NCI-H146 treated with DMSO at 0.1 percent for 48 hours (cell line): ENCODE measurements at regions not wholly inside any gene's neighbourhood (a gene's known extent, or its start where the extent isn't known, plus 50 kb on each side); places are given as distances from the start of the nearest gene placed in this dataset.

ENCODE experiments used
- DNase-seq: peaks from one replicate; lab custom pipeline; 2025; ENCODE audit not compliant: unreplicated experiment; lab: John Stamatoyannopoulos, UW

- no peak for DNase-seq
These were observed 356.8 kb upstream of the KIF2A start for GRCh38 chr5:61949054-61949678.

GRCh38 chr5:61949679-61950435 lies 356.1 kb upstream of the KIF2A start:
- no peak for DNase-seq

GRCh38 chr5:61951295-61951694 lies 354.7 kb upstream of the KIF2A start:
- DNase-seq, result no peak

- DNase-seq, result no peak
These were observed 352.1 kb upstream of the KIF2A start for GRCh38 chr5:61953913-61954312.

GRCh38 chr5:61964201-61964600 lies 341.8 kb upstream of the KIF2A start:
- DNase-seq, result no peak

- DNase-seq, result no peak
These were observed 340.9 kb upstream of the KIF2A start for GRCh38 chr5:61965069-61965468.

- no peak for DNase-seq
These were observed 340.5 kb upstream of the KIF2A start for GRCh38 chr5:61965490-61965889.

GRCh38 chr5:61966296-61966955 lies 339.6 kb upstream of the KIF2A start:
- no peak for DNase-seq

- DNase-seq, result no peak
These were observed 339.0 kb upstream of the KIF2A start for GRCh38 chr5:61966997-61967396.

GRCh38 chr5:61967681-61968080 lies 338.3 kb upstream of the KIF2A start:
- no peak for DNase-seq

GRCh38 chr5:61969347-61969746 lies 336.7 kb upstream of the KIF2A start:
- no peak for DNase-seq

- DNase-seq, result no peak
These were observed 336.3 kb upstream of the KIF2A start for GRCh38 chr5:61969755-61970154.

GRCh38 chr5:61970218-61970617 lies 335.8 kb upstream of the KIF2A start:
- DNase-seq, result no peak

- DNase-seq, result no peak
These were observed 331.3 kb upstream of the KIF2A start for GRCh38 chr5:61974680-61975079.

- no peak for DNase-seq
These were observed 324.1 kb upstream of the KIF2A start for GRCh38 chr5:61981886-61982285.

GRCh38 chr5:61991430-61991829 lies 314.6 kb upstream of the KIF2A start:
- no peak for DNase-seq

GRCh38 chr5:61991866-61992265 lies 314.1 kb upstream of the KIF2A start:
- no peak for DNase-seq

GRCh38 chr5:61993295-61993927 lies 312.6 kb upstream of the KIF2A start:
- DNase-seq, result no peak

- DNase-seq, result no peak
These were observed 311.8 kb upstream of the KIF2A start for GRCh38 chr5:61994171-61994570.

- no peak for DNase-seq
These were observed 310.5 kb upstream of the KIF2A start for GRCh38 chr5:61995486-61995885.

- DNase-seq, result no peak
These were observed 306.6 kb upstream of the KIF2A start for GRCh38 chr5:61999371-61999770.

- DNase-seq, result no peak
These were observed 305.4 kb upstream of the KIF2A start for GRCh38 chr5:62000646-62001045.
